ENCODE measurements at regions not wholly inside any gene's neighbourhood (a gene's known extent, or its start where the extent isn't known, plus 50 kb on each side); places are given as distances from the start of the nearest gene placed in this dataset.

DNA sequence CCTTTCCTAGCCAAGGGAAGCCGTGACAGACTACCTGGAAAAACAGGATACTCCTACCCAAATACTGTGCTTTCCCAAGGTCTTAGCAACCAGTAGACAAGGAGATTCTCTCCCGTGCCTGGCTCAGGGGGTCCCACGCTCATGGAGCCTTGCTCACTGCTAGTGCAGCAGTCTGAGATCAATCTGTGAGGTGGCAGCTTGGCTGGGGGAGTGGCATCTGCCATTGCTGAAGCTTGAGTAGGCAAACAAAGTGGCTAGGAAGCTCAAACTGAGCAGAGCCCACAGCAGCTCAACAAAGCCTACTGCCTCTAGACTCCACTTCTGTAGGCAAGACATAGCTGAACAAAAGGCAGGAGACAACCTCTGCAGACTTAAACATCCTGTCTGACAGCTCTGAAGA is 177.1 kb downstream of the PARM1 start:
- DNase-seq (ENCODE audit: low spot score): no peak

DNA sequence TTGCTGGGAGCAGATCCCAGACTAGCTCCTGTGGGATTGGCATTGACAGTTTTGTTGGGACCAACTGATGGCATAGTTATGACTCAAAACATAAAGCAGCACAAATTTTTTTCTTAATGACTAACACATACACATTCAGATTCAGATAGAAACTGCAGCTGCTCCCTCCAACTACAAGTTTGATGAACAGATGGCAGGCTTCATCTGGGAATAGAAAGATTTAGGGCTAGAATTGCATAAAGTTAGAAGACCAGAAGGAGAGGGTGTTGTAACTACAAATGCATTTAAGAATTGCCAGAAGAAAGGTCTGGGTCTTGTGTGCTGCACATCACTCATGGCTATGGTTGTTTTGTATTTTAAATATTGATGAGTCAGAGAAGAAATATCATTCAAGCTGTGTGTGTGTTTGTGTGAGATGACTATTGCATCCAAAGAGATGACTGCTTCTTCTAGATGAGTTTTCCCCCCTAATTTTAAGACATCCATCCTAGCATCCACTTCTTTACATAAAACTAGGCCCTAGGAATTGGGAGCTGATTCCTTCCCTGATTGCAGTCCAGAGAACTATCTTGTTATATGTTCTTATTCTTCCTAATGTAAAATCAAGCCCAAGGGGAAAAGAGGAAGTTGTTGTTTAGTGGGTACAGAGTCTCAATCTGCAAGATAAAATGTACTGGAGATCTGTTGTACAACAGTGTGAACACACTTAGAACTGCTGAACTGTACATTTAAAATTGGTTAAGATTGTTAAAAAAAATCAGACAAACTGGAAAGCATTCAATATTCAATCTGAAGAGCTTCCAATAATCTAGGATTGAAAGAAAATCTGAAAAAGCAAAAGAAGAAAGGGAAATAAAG is 175.1 kb downstream of the PARM1 start:
- DNase-seq (ENCODE audit: low spot score): no peak

DNA sequence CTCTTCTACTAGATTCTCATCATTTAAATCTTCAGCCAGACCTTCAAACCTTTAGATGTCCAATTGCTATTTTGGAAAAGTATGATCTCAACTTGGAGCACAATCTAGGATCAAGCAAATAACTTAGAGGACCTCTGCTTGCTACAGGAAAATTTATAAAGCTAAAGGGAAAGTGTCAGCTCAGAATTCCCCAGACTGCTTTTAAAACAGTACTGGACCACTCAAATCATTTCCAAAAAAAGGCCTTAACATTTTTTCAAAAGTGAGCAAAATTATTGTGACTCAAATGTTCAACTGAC is 169.8 kb downstream of the PARM1 start:
- DNase-seq (ENCODE audit: low spot score): no peak

DNA sequence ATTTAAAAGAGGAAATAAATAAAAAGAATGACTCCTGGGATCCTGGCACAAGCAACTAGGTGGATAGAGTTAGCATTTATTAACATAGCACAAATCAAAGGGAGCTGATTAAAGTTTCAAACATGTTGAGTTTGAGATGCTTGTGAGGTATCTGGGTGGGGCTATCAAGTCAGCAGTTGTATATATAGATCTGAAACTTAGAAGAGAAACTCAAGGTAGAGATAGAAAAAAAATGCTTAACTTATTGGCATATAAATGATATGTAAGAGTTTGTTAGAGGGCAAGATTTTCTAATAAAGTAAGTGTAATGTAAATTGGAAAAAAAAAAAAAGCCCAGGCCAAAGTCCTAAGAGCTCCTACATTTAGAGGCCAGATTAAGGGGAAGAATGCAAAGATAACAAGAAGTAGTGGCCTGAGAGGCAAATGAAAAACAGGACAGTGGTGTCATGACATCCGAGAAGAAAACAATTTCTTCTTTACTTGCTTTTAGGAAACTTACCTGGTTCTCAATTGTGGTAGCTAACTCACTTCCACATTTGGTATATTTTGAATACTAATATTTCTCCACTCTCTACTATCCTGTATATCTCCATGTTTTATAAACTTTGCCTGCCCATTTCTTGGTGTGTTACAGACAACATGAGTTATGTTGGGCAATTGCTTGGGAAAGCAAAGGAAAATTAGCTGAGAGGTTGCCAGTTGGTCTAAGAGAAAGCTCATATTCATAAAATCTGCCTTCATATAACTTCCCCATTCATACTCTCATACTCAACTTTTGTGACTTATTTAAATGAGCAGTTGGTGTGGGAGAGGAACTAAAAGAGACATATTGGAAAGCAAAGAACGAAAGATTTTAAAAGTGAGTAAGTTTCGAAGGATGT is 169.2 kb downstream of the PARM1 start:
- no peak for DNase-seq (ENCODE audit: low spot score)

Data from LoVo (cell line).